ENCODE measurements at regions not wholly inside any gene's neighbourhood (a gene's known extent, or its start where the extent isn't known, plus 50 kb on each side); places are given as distances from the start of the nearest gene placed in this dataset.

DNA sequence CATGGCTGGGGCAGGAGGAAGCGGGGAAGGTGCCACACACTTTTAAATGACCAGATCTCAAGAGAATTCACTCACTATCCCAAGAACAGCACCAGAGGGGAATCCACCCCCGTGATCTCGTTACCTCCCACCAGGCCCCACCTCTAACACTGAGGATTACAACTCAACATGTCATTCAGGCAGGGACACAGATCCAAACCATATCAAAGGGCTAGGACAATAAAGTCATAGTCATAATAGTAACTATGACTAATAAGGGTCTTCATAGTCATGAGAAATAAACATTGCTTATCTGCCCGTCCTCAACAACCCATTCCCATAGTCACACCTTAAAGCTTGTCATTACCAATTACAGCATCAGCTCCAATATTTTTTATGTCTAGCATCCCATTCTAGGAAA is 65.3 kb upstream of the SMC2 start:
- 80 to 82% methylated on average over 4 of the region's 4 CpGs for WGBS, 2 donors

More for the DNA sequence above, 65.3 kb upstream of the SMC2 start:
- H3K4me3 ChIP-seq: no peak overlapping the region
- DNase-seq (no peak), ATAC-seq (no peak), FAIRE-seq (no peak)
- intact Hi-C loops (cut with DNase I): no loop called here
- no peak overlapping the region for H3K27ac ChIP-seq
- H3K9me3 ChIP-seq: no peaks in the 10 kb centered on the region
- TF ChIP-seq, protein P1, sequence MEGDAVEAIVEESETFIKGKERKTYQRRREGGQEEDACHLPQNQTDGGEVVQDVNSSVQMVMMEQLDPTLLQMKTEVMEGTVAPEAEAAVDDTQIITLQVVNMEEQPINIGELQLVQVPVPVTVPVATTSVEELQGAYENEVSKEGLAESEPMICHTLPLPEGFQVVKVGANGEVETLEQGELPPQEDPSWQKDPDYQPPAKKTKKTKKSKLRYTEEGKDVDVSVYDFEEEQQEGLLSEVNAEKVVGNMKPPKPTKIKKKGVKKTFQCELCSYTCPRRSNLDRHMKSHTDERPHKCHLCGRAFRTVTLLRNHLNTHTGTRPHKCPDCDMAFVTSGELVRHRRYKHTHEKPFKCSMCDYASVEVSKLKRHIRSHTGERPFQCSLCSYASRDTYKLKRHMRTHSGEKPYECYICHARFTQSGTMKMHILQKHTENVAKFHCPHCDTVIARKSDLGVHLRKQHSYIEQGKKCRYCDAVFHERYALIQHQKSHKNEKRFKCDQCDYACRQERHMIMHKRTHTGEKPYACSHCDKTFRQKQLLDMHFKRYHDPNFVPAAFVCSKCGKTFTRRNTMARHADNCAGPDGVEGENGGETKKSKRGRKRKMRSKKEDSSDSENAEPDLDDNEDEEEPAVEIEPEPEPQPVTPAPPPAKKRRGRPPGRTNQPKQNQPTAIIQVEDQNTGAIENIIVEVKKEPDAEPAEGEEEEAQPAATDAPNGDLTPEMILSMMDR (IDR thresholded peaks at IDR 0.05): no peak
- H3K27me3 ChIP-seq: no peaks in the 10 kb centered on the region
- H3K36me3 ChIP-seq: no peaks in the 10 kb centered on the region
- no peaks in the 10 kb centered on the region for H3K4me1 ChIP-seq

Measured in pancreas (tissue), 10 donors.